ENCODE measurements at regions not wholly inside any gene's neighbourhood (a gene's known extent, or its start where the extent isn't known, plus 50 kb on each side); places are given as distances from the start of the nearest gene placed in this dataset.

GRCh38 chr15:47846876-47847275, 129.6 kb downstream of the SEMA6D start:
- TF ChIP-seq POLR2A (IDR thresholded peaks at IDR 0.05), result no peak
- TF ChIP-seq CTCF (IDR thresholded peaks at IDR 0.05), result no peak
